GM10248 (cell line): ENCODE measurements at regions not wholly inside any gene's neighbourhood (a gene's known extent, or its start where the extent isn't known, plus 50 kb on each side); places are given as distances from the start of the nearest gene placed in this dataset.
"Not testable (repeated sequence)": the region's sequence is repeated elsewhere in the genome, so short reads cannot be mapped to it uniquely, and the experiment has no call there.

Source experiments
- CTCF ChIA-PET: fragments of 300-600 bp; sonication (Branson Sonifier 250); formaldehyde crosslinking; extraction: SDS; loops from one replicate; lab custom pipeline; 2021; ENCODE audit warnings: antibody characterized with exemption; lab: Yijun Ruan, JAX
- POLR2A ChIA-PET: fragments of 350-650 bp; sonication (Branson Sonifier 250); formaldehyde crosslinking; extraction: SDS; loops from one replicate; lab custom pipeline; 2020; ENCODE audit warnings: antibody characterized with exemption; lab: Yijun Ruan, JAX
- DNase-seq: peaks from one replicate; pipeline ENCODE4 v3.0.0; 2012; ENCODE audit errors: extremely low spot score
- CTCF ChIP-seq: IDR thresholded peaks from 2 replicates; pipeline ENCODE4 v1.5.1; 2012; ENCODE audit warnings: mild to moderate bottlenecking, low read depth; ENCODE audit errors: extremely low read depth, missing control alignments, control extremely low read depth

DNA sequence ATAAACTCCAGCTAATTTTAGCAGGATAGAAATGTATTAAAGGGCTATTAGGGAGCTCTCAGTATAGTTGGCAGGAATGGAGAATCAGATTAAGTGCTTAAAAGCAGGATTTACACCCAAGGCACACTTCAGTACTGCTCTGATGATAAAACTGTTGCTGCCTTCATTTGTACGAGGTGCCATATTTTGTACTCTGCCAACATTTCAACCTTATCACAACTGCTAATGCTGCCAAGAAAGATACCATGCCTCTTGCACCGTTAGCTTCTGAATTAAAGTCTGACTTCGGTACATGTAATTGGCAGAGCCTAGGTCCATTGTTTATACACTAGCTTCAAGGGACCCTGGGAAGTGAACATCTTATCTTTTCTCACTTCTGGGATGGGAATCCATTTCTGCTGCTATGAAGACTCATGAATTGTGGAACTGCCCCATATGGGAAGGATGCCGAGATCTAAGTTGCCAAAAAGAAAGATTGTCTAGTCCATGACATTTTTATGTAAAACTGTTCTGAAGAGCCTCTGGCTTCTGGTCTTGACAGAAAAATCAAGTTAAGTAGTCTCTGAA is 624.0 kb upstream of the IGFBP7 start:
- CTCF ChIA-PET: no interaction called here
- POLR2A ChIA-PET: no interaction called here
- DNase-seq: no peak
- TF ChIP-seq CTCF: no peak

DNA sequence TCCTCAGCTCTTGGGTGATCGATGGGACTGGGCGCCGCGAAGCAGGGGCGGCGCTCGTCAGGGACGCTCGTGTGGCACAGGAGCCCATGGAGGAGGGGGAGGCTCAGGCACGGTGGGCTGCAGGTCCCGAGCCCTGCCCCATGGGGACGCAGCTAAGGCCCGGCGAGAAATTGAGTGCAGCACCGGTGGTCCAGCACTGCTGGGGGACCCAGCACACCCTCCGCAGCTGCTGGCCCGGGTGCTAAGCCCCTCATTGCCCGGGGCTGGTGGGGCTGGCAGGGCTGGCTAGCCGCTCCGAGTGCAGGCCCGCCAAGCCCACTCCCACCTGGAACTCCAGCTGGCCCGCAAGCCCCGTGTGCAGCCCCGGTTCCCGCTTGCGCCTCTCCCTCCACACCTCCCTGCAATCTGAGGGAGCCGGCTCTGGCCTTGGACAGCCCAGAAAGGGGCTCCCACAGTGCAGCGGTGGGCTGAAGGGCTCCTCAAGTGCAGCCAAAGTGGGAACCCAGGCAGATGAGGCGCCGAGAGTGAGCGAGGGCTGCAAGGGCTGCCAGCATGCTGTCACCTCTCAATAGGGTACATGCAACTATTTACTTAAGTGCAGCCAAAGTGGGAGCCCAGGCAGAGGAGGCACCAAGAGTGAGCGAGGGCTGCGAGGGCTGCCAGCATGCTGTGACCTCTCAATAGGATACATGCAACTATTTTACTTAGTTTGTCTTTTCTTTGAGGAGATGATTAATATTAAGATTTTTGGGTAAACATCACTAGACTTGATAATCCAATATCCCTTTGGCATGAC is 619.8 kb upstream of the IGFBP7 start:
- DNase-seq, POLR2A ChIA-PET: not testable (repeated sequence)
- CTCF ChIA-PET: interaction anchor here (1.0 kb wide), 1 partner anchor 17 kb away, joined by 4 read pairs; no protein-coding TSS in a partner anchor

GRCh38 chr4:57726154-57726553 is 616.0 kb upstream of the IGFBP7 start:
- ChIA-PET CTCF (no interaction called here), POLR2A (no interaction called here)
- no peak for DNase-seq
- TF ChIP-seq CTCF: no peak

- CTCF ChIA-PET: interaction anchor here (1.3 kb wide), 1 partner anchor 17 kb away, joined by 4 read pairs; no protein-coding TSS in a partner anchor
- TF ChIP-seq CTCF: no peak
- POLR2A ChIA-PET: no interaction called here
- DNase-seq: no peak
Observed at GRCh38 chr4:57719456-57719855, 609.3 kb upstream of the IGFBP7 start.

DNA sequence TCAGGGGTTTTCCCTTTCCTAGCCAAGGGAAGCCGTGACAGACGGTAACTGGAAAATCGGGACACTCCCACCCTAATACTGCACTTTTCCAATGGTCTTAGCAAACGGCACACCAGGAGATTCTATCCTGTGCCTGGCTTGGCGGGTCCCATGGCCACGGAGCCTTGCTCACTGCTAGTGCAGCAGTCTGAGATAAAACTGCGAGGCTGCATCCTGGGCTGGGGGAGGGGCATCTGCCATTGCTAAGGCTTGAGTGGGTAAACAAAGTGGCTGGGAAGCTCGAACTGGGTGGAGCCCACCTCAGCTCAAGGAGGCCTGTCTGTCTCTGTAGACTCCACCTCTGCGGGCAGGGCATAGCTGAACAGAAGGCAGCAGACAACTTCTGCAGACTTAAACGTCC is 604.1 kb upstream of the IGFBP7 start:
- POLR2A ChIA-PET, DNase-seq, CTCF ChIA-PET: not testable (repeated sequence)

DNA sequence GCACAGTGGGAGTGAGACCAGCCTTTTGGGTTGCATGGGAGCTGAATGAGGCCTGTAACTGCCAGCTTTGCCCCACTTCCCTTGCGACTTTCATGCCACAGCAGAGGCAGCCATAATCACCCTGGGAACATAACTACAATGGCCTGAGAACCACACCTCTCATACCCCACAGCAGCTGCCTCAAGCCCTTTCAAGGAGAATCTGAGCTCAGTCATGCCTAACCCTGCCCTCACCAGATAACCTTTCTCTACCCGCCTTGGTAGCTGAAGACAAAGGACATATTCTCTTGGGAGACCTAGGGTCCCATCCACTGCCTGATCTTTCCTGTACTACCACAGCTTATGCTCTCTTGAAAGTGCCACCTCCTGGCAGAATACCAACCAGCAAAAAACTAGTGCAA is 599.9 kb upstream of the IGFBP7 start:
- no peak for TF ChIP-seq CTCF
- no peak for DNase-seq
- POLR2A ChIA-PET: no interaction called here
- CTCF ChIA-PET: interaction anchor here (1.3 kb wide), 1 partner anchor 15 kb away, joined by 3 read pairs; no protein-coding TSS in a partner anchor

GRCh38 chr4:57691370-57691769 is 581.2 kb upstream of the IGFBP7 start:
- TF ChIP-seq CTCF: no peak
- CTCF ChIA-PET: no interaction called here
- POLR2A ChIA-PET: no interaction called here
- DNase-seq: no peak
